A204.1 (cell line): ENCODE measurements at regions not wholly inside any gene's neighbourhood (a gene's known extent, or its start where the extent isn't known, plus 50 kb on each side); places are given as distances from the start of the nearest gene placed in this dataset.
"Not testable (repeated sequence)": the region's sequence is repeated elsewhere in the genome, so short reads cannot be mapped to it uniquely, and the experiment has no call there.

ENCODE experiments used
- FAIRE-seq: peaks from 2 replicates; lab custom pipeline; 2012; peaks lifted over from hg19 to GRCh38; lab: Jason Lieb, UNC

DNA sequence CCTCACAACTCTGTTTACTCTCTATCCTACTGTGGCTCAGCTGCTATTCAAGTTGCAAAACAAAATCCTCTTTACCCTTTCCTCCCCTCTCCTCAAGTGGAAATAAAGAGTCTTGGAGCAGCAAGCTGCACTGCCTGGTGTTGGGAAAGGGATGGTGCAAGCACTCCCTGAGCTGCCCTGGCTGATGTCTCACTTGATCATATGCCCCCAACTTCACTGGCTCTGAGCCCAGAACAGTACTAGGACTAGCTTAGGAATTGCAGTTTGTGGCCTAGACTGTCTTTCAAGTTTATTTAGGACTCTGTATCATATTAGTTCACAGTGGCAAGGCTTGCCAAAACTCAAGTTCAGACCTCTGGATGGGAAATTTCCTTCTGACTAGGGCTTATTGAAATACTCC, 1683.8 kb upstream of the SEL1L start:
- FAIRE-seq: no peak

DNA sequence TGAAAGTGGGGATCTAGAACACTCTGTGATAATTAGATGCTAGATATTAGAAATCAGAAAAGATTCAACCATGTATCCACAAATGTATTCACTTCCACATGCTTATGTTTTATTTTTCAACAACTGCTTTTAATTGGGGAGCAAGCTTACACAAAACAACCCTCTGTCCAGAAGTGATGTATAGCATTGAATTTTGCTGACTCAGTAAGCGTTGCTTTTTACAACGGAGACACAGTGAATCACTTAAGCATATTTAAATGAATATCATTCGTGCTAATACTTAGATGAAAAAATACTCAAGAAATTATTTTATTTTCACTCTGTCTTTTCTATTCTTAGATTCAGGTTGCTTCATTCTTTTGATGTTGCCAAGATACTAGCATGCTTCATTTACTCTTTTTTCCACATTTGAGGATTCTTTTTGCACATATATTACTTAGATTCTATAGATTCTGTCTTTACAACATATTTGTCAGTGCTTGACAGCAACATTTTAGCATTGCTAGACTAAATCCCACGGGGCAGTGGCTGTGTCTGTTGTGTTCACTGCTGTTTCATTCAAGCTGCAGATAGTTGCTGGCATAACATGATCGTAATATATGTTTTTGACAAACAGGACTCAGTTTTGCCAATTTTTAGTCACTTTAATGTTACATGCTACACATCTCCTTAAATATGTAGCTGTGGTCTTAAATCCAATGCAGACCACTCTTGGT, 1714.4 kb upstream of the SEL1L start:
- no peak for FAIRE-seq

DNA sequence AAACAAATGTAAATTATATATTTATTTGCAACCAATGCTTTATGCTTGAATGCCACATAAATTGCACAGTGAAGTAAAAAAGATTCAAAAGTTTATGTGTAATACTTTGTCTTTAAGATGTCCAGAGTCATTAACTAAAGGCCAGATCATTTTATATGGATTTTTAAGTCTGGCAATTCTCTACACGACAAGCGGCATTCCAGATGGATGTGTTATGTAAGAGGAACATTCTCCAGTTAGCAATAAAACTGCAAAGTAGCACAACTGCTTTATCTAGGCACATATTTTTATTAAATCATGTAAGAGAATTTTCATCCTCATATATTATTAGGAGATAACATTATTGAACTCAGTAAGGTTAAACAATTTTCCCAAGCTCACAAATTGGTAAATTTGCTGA, 1717.7 kb upstream of the SEL1L start:
- no peak for FAIRE-seq

DNA sequence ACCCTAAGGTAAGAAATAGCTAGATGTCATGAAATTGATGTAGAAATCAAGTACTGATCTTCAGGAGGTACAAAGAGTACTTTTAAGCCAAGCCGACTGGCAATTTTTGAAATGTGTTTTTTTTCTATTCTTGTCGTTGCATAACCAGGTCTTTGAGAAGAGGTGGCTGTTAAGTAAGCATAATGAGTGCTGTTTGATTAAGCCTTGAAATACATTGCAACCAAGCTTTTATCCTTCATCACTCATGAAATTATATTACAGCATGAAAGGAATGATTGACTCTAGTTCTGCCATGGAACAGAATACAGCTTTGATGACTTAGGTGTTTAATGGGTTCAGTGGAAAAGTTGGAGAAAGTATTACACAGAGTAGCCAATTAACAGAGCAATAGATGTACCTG, 1720.2 kb upstream of the SEL1L start:
- no peak for FAIRE-seq

DNA sequence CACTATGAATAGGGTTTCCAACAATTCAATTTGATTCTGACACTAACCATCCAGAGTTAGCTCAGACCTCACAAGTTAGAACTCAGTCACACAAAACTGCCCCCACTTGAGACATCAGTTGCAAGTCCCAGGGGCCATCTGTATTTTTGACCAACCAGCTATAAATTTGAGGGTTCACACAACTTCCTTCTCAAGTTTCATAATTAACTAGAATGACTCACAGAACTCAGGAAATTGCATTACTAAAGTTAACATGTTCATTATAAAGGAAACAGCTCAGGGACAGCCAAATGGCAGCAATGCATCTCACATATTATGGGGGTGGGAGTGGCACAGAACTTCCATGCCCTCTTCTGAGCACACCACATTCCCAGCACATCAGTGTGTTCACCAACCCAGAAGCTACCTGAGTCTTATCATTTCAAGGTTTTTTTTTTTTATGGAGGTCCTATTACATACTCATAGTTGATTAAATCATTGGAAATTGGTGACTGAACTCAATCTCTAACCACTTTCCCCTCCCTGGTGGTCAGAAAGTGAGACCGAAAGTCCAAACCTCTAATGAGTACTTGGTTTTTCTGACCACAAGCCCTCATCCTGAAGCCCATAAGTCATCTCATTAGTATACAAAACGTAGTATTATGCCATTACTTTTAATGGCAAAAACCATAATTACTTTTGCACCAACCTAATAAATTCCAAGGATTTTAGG, 1721.5 kb upstream of the SEL1L start:
- no peak for FAIRE-seq

DNA sequence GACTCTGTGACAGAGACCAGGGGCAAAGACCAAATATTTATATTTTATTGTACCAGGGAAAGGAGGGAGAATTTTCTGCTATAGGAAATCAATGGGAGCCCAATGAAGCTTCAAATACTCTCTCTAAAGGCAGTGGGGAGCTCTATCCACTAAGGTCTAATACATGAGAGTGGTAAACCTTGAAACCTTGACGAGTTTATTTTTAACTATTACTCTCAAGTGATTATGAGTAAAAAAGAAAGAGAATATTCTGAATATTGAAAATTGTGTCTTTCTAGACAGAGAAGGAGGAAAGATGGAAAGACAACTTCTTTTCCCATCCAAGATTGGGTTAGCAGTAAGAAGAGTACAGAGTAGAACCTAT, 1722.1 kb upstream of the SEL1L start:
- FAIRE-seq: no peak

DNA sequence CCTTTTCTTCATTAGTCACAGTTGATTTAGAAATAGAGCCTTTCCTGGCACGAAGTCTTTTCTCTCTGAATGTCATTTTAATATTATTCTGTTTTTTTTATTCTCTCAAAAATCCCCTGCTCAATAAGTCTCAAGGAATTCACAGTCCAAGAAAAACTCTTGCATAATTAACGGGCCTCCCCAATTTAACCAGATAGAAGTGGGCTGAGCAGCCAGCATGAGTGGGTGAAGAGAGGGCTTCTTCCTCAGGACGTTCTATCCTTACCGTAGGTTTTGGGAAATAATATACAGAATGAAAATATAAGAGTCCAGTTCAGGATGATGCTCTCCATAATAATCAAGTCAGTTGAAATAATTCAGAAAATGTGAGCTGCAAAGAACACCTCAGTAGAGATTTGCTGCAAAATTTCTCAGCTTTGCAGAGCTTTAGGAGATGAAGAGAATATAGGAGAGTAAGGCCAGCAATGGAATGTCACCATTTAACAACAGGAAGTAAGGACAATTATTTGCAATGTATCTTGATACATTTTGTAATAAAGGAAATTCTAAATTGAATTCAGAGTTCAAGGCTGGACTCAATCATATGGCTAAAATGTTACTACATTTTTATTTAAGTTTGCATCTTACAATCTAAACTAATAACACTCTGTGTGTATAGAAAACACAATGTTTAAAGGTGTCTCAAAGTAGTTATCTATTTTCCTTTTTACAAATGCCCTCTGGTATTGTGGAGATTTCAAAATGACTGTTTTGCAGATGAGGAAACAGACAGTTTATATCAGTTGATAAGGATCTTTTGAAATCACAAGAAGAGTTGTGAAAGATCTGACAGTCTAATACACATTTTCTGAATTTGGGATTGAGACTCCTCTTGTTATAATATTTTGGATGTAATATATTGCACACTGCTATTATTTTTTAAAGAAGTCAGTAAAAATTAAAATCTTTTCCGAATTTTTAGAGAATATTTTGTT, 1724.1 kb upstream of the SEL1L start:
- FAIRE-seq: no peak

DNA sequence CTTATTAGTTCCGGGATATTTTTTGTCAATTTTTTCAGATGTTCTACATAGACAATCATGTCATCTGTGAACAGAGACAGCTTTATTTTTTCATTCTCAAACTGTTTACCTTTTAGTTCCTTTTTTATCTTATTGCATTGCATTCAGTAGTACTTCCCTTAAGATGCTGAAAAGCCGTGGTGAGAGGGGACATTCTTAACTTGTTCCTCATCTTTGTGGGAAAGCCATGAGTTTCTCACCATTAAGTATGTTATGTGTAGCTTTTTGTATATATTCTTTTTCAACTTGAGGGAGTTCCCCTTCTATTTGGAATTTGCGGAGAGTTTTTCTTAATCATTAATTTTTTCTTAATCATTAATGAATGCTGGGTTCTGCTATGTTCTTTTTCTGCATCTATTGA, 1727.1 kb upstream of the SEL1L start:
- FAIRE-seq: no peak

DNA sequence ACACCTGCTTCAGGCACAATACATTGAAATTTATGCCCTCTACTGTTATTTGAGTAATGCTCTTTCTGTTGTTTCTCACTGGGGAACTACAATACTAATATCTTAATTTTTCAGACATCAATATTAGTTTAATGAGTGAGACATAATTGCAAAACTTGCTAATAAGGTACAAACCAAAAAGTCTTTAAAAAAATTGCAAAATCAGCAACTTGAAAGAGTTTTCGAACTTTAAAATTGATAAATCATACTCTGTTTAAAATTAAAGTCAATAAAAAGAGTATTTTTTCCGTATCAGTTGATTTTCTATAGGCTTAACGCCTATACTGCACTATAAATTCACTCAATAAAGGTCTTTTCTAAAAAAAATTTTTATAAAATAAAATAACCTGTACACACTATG, 1735.9 kb upstream of the SEL1L start:
- no peak for FAIRE-seq

DNA sequence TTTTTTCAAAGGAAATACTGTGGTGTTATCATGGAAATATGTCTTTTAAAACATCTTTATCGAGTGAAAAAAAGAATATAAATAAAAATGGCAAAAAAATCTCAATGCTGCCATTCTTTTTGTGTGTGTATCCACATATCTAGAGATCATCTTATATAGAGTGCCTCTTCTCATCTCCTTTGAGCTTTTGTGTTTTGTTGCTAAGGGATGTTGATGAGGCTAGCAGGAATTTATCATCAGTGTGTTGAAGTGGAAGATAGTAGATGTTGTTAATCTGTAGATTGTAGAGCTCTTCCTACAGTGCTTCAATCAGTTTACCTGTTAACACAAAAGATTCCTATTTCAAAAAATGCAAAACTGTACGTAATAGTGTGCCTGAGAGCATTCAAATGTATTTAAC, 1738.0 kb upstream of the SEL1L start:
- no peak for FAIRE-seq

DNA sequence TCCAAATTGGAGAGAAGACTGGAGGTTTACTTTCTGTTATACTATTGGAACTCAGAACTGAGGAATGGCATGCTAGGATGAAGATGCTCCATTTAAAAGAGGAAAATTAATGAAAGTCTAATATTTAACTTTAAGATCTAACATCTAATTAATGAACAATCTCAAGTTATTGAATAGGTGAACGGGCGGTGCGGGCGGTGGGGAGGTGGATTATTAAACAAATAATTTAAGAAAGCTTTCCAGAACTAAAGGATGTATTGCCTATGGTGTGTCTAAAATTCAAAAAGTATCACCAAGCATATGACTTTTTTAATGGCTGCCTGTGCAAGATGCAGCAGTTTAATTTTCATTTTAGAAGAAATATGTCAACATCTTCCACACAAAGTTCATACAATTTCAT, 1747.1 kb upstream of the SEL1L start:
- FAIRE-seq: no peak

DNA sequence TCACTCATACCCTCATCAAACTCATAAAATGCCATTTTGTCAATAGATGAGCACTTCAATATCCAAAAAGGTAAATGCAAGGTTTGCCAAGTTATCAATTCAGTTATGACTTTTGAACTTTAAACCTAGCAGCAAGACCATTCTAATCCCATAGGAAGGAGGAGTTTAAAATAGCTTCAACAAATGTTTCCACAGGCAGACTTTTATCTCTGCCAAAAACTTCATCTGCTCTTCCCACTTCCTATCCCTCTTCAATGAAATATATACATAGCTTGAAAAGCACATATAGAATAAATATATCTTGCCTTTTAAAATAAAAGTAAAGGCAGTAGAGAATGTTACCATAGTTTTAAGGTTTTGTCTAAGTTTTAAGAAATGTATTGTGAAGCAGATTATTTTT, 1749.1 kb upstream of the SEL1L start:
- FAIRE-seq: no peak

DNA sequence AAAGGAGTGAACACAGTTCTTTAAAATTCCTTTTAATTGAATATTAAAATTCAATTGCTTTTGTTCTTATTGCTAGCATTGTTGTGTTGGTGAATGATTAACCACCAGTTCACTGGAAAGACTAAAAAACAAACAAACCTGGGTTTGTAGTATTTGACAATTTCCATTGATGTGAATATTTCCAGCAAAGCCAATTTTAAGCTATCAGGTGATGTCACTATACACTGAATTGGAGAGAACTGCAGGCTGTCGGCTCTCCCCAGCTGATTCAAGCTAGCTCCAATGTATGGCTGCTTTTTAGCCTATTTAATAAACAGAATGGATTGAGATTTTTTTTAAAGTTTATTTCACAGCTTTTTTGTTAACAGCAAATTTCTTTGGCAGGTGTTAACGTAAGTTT, 1753.6 kb upstream of the SEL1L start:
- no peak for FAIRE-seq

DNA sequence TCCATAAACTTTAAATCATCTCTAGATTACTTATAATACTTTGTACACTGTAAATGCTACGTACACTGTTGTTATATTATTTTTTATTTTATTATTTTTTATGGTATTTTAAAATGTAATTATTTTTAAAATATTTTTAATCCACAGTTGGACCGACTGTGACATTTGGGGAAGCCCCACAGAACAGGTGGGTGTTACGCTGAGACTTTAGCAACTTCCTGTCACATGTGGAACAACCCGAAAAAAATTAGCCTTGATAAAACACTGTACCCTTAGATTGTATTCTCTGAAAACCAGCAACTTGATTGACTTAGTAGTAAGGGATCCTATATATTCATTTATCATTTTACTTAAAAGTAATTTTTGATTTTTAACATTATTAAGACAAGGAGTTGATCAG, 1755.7 kb upstream of the SEL1L start:
- FAIRE-seq: no peak

DNA sequence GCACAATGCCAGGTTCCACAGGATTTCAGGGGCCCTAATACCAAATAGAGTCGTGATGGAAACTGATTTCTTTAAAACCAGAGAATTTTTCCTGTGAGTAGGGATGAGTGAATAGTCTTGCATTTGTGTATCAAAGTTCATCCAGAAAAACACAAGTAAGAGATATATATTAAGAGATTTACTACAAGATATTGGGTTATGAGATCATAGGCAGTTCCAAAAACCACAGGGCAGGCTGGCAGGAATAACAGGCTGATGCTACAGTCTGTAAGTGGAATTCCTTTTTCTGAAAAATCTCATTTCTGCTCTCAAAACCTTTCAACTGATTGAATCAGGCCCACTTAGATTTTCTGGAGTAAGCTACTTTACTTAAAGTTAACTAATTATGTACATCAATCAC, 1756.2 kb upstream of the SEL1L start:
- no peak for FAIRE-seq

DNA sequence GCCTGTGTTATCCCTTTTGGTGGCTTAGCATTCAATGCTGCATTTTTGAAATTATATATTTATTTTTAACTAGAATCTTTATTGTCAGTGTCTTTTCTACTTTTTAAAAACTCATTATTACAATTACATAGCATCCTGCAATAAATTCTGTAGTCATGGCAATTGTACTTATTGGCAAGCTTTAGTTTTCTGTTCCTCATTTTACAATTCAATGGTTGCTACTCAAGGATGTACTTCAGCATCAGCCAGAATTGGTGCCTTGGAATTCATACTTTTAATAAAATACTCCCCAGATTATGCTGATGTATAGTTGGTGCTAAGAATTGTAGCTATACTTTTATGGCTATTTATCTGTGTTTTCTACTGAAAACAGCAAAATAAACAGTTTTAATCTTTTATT, 1756.8 kb upstream of the SEL1L start:
- FAIRE-seq: no peak

DNA sequence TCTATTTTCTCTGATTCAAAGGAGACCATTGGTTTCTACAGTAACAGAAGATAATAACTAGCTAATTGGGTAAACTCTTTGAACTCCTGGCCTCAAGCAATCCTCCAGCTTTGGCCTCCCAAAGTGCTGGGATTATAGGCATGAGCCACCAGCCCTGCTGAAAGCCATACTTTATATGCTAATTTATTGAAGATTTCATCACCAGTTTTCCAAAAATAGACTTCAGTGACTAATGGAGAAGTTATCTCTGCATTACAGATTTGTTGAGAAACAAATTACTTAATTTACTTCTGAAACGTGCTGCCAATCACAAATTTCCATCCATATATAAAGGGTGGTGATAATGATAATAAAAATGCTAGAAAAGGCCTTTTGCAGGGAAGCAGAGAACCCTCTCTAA, 1758.1 kb upstream of the SEL1L start:
- FAIRE-seq: no peak

DNA sequence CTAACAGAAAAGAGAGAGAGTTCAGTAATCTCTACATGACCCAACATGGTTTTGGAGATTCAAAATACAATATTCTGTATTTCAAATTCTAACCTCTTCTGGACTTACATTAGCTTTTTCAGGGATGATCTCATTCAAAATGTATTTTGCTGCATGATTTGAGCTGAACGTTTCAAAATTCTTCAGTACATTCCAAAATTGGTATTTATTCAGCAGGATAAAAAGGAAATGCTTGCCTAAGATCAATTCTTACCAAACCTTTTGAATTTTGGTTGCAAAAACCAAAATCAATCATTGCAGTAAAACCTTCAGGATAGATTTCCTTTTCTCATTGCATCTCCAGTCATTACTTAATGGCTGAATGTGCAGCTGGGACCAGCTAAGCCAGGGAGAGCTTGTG, 1761.3 kb upstream of the SEL1L start:
- no peak for FAIRE-seq

DNA sequence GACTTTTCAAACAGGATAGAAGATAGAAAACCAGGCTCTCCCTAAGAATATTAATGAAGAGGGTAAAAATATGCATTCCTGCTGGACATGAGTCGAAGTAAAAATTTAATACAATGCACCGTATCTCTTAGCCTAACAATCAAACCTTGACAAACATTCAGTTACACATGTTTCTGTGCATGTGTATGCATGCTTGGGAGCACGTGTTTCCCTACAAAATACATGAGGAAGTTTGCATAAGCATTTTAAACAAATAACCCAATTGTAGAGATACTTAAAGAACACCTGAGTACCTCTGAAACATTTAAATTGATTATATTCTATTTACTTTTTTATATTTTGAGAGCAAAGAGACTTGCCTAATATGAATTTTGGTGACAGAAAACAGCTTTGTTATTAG, 1763.7 kb upstream of the SEL1L start:
- no peak for FAIRE-seq

DNA sequence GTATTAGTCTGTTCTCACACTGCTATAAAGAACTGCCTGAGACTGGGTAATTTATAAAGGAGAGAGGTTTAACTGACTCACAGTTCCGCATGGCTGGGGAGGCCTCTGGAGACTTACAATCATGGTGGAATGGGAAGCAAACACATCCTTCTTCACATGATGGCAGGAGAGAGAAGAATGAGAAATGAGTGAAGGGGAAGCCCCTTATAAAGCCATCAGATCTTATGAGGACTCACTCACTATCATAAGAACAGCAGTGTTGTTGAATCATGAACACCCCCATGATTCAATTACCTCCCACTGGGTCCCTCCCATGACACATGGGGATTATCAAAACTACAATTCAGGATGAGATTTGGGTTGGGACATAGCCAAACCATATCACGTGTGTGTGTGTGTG, 1764.4 kb upstream of the SEL1L start:
- not testable (repeated sequence) for FAIRE-seq

DNA sequence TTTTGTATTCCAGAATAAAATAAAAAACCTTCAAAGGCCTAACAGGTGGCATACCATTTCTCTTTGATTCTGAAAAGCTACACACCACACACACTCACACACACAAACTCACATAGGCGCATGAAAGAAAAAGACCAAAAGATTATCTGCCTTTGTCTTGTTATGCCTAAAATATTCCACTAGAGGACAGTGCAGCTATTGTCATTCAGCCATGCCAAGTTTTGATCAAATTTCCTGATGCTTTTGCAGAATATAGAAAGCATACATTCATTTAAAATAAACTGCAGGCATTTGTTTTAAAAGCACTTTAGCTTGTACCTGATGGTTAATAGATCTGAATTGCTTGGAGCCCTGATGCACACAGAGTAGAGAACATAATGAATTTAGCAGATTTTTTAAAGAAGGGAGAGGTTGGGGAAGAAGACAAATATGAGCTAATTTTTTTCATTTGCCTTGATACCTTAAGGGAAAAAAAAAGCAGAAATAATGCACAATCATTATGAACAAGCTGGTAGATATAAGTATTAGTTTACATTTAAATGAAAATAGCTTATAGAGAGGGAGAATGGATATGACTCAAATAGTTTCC, 1766.9 kb upstream of the SEL1L start:
- FAIRE-seq: peak; percentile 49

DNA sequence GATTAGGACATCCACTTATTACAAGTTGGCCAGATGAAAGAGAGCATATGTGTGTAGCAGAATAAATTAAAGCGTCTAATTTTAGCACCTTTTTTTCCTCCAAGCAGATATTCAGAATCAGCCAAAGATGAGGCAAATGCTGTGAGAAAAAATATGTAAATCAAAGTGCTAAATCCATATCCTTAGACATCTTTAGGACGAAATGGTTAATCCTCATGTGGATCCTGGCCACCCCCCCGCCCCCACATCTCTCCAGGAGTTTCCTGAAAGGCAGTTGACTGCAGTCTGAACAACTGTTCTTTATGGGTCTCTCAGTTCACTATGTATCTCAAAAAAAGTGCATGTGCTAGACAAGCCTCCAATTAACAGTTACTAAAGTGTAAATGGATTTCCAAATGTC, 1768.1 kb upstream of the SEL1L start:
- no peak for FAIRE-seq

DNA sequence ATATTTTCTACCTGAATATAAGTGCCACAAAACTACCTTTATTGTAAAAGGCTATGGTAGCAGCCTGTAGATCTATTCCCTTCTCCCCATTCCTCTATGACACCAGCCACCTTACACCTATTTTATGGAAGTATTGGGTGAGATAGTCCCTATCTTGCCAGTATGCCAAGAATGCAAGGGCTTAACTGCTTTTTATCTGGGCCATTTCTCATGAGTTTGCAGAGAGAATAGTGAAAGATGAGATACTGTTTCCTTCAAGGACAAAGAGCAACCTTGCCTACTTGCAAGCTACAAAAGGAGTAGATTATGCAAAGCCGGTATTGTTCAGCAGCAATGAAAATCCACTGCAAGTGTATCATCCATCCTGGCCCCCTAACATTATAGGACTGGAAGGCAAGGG, 1775.6 kb upstream of the SEL1L start:
- no peak for FAIRE-seq
